CD4-positive, CD25-positive, alpha-beta regulatory T cell (primary cell): ENCODE measurements at regions not wholly inside any gene's neighbourhood (a gene's known extent, or its start where the extent isn't known, plus 50 kb on each side); places are given as distances from the start of the nearest gene placed in this dataset.

ENCODE experiments used
- ATAC-seq, 2 donors: fragments of 150-1000 bp; cut with Tn5 transposase; one replicate each; pipeline ENCODE4 v1.10.0; 2021; ENCODE audit warnings: low read depth in 2 of 2, moderate number of reproducible peaks in 2 of 2, moderate library complexity in 1 of 2
- DNase-seq, 3 donors: peaks; one replicate each; pipeline versions ENCODE4 v3.0.0 to v3.0.0-alpha.2; 2012 to 2022; ENCODE audit warnings: mixed read lengths in 1 of 3
- H3K27ac ChIP-seq: one replicate; pipeline ENCODE4 v1.7.0; 2013; ENCODE audit warnings: mild to moderate bottlenecking, low read length; ENCODE audit not compliant: insufficient read depth, poor library complexity, severe bottlenecking
- H3K27me3 ChIP-seq: one replicate; pipeline ENCODE4 v1.7.0; 2013; ENCODE audit warnings: low read length; ENCODE audit not compliant: control insufficient read depth, insufficient read depth
- H3K36me3 ChIP-seq: one replicate; pipeline ENCODE4 v1.7.0; 2013; ENCODE audit warnings: mild to moderate bottlenecking, low read length, moderate library complexity; ENCODE audit not compliant: control insufficient read depth, insufficient read depth
- H3K4me1 ChIP-seq: 2 replicates; pipeline ENCODE4 v1.7.0; 2013; ENCODE audit warnings: mild to moderate bottlenecking, low read length; ENCODE audit not compliant: insufficient read depth, control insufficient read depth, poor library complexity, severe bottlenecking
- H3K4me3 ChIP-seq: one replicate; pipeline ENCODE4 v1.7.0; 2013; ENCODE audit warnings: low read depth, mild to moderate bottlenecking, low read length, moderate library complexity
- H3K9me3 ChIP-seq, 2 experiments: 1 replicate in 1 of 2; 2 replicates in 1 of 2; pipeline ENCODE4 v1.7.0; 2013; ENCODE audit warnings: low read length in 2 of 2, mild to moderate bottlenecking in 1 of 2, moderate library complexity in 1 of 2; ENCODE audit not compliant: control insufficient read depth in 2 of 2
- H3K27ac Mint-ChIP-seq, 3 donors: one replicate each; pipeline ENCODE4 v1.8.0; 2020 to 2022; ENCODE audit warnings: mild to moderate bottlenecking in 3 of 3, mixed read lengths in 3 of 3, moderate library complexity in 2 of 3
- H3K27me3 Mint-ChIP-seq: one replicate; pipeline ENCODE4 v1.8.0; 2022; ENCODE audit warnings: mild to moderate bottlenecking, mixed read lengths
- H3K36me3 Mint-ChIP-seq: one replicate; pipeline ENCODE4 v1.8.0; 2020; ENCODE audit warnings: mixed read lengths
- H3K4me1 Mint-ChIP-seq, 4 donors: one replicate each; pipeline ENCODE4 v1.8.0; 2020 to 2022; ENCODE audit warnings: mixed read lengths in 4 of 4, mild to moderate bottlenecking in 1 of 4
- H3K4me3 Mint-ChIP-seq, 4 donors: one replicate each; pipeline ENCODE4 v1.8.0; 2020 to 2022; ENCODE audit warnings: mild to moderate bottlenecking in 4 of 4, mixed read lengths in 4 of 4, moderate library complexity in 3 of 4
- H3K9me3 Mint-ChIP-seq, 7 donors: one replicate each; pipeline ENCODE4 v1.8.0; 2020 to 2022; ENCODE audit warnings: mixed read lengths in 7 of 7, mild to moderate bottlenecking in 3 of 7, moderate library complexity in 2 of 7

DNA sequence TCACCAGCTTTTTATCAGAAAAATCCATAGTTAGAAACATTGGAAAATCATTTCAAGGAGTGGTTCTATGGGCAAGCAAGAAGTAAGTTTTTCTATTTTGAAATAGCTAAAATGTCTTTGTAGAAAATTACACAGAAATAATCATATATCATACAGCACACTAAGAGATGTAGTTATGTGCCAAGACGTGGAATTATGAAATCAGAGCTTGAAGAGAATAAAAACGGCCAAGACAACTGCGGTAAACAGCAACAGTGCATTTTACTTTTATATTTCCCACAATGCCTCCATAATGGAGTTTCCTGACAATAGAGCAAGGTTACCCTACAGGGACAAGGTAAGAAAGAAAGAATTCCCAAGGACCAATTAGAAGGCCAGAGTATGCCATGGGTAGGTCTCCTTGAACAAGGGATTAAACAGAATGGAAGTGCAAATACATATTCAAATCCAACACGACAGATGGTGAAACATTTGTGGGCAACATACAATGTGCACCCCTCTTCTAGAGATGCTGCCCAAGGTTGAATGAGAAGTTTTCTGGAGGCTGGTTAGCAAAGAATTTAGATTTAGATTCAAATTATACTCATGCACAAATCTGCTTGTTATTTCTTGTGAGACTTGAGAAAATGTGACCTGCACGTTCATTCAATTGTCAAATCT lies 76.1 kb upstream of the BTG1 start:
- no peak for ATAC-seq
- H3K4me1 Mint-ChIP-seq = peaks cover 11 to 21% (median 12%) of the 10 kb centered on the region in 4 donors

DNA sequence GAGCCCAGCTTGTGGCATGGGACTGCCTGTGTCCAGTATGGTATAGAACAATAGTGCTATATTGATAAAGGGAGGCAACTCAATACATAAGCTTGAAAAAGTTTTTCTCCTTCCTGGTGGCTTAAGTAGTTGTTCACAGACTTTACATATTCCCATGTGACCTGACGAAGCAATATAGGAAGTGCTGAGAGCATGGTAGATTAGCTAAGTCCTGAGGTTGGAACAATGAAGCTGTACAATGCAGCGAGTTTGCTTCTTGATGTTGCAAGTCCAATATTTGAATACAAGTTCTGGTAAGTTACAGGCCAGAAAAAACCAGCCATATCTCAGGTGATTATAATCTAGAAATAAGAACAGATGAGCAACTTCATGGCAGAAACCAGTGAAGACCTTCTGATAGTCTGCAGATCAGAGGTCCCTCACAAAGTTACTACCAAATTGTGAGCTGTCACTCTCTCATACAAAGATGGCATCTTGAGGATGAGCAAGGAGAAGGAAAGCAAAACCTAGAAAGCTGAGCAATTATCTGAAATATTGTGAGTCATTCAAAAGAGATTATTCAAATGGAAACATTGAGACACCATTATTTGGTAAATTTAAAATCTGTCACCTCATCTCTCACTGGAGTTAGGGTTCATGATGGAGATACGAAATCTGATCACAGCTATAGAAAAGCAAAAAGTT lies 72.9 kb upstream of the BTG1 start:
- Mint-ChIP-seq H3K36me3 (peaks cover 4% of the 10 kb centered on the region), H3K27ac (peak overlapping the region in 2 of 3 donors; percentile 38 to 74), H3K4me1 (peaks cover 20 to 31% (median 25%) of the 10 kb centered on the region in 4 donors), H3K4me3 (no peak overlapping the region), H3K27me3 (no peaks in the 10 kb centered on the region), H3K9me3 (peaks cover 0 to 10% (median 1%) of the 10 kb centered on the region in 7 donors)
- DNase-seq (peak in 1 of 3 donors; percentile 62), ATAC-seq (no peak)
- H3K27ac ChIP-seq = no peak overlapping the region
- no peaks in the 10 kb centered on the region for H3K9me3 ChIP-seq
- H3K4me1 ChIP-seq = no peaks in the 10 kb centered on the region
- peak overlapping the region; percentile 11 for H3K4me3 ChIP-seq
- no peaks in the 10 kb centered on the region for H3K27me3 ChIP-seq
- H3K36me3 ChIP-seq = no peaks in the 10 kb centered on the region

More for the DNA sequence above, 76.1 kb upstream of the BTG1 start:
- DNase-seq = no peak
- Histone ChIP-seq H3K27me3 (no peaks in the 10 kb centered on the region), H3K4me1 (no peaks in the 10 kb centered on the region), H3K36me3 (no peaks in the 10 kb centered on the region), H3K27ac (no peak overlapping the region), H3K4me3 (no peak overlapping the region), H3K9me3 (no peaks in the 10 kb centered on the region)
- H3K9me3 Mint-ChIP-seq = peaks cover 0 to 5% (median 0%) of the 10 kb centered on the region in 7 donors
- H3K27ac Mint-ChIP-seq = no peak overlapping the region
- H3K27me3 Mint-ChIP-seq = no peaks in the 10 kb centered on the region
- H3K36me3 Mint-ChIP-seq = peaks cover 6% of the 10 kb centered on the region
- H3K4me3 Mint-ChIP-seq = no peak overlapping the region

DNA sequence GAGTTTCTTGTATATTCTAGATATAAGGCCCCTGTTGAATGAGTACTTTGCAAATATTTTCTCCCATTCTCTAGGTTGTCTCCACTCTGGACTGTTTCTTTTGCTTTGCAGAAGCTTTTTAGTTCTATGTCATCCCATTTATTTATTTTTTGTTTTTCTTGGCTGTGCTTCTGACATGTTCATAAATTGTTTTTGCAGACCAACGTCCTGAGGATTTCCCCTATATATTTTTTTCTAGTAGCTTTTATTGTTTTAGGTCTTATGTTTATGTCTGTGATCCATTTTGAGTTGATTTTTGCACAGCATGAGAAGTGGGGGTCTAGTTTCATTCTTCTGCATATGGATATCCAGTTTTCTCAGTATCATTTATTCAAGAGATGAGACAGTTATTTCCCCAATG lies 70.4 kb upstream of the BTG1 start:
- peaks cover 24 to 40% (median 32%) of the 10 kb centered on the region in 4 donors for H3K4me1 Mint-ChIP-seq
- DNase-seq = no peak
- no peak for ATAC-seq
- Histone ChIP-seq H3K27ac (no peak overlapping the region), H3K36me3 (no peaks in the 10 kb centered on the region), H3K9me3 (no peaks in the 10 kb centered on the region), H3K27me3 (no peaks in the 10 kb centered on the region), H3K4me1 (no peaks in the 10 kb centered on the region), H3K4me3 (no peak overlapping the region)
- peaks cover 4% of the 10 kb centered on the region for H3K36me3 Mint-ChIP-seq
- no peak overlapping the region for H3K27ac Mint-ChIP-seq
- H3K4me3 Mint-ChIP-seq = no peak overlapping the region
- no peaks in the 10 kb centered on the region for H3K27me3 Mint-ChIP-seq
- peaks cover 0 to 10% (median 2%) of the 10 kb centered on the region in 7 donors for H3K9me3 Mint-ChIP-seq

DNA sequence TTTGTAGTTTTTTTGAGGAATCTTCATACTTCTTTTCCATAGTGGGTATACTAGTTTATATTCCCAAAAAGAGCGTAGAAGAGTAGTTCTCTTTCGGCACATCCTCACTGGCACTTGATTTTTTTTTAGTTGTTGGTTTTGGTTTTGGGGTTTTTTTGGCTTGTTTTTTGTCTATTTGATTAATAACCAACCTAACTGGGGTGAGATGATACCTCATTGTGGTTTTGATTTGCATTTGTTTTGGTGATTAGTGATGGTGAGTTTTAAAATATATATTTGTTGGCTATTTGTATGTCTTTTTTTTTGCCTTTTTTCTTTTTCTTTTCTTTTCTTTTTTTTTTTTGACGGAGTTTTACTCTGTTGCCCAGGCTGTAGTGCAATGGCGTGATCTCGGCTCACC lies 69.7 kb upstream of the BTG1 start:
- H3K9me3 ChIP-seq = no peaks in the 10 kb centered on the region
- no peak for ATAC-seq
- peaks cover 3% of the 10 kb centered on the region for H3K36me3 Mint-ChIP-seq
- DNase-seq = no peak
- no peak overlapping the region for H3K27ac ChIP-seq
- H3K4me1 ChIP-seq = peaks cover 5% of the 10 kb centered on the region
- H3K4me3 ChIP-seq = no peak overlapping the region
- peaks cover 0 to 9% (median 2%) of the 10 kb centered on the region in 7 donors for H3K9me3 Mint-ChIP-seq
- H3K27ac Mint-ChIP-seq = no peak overlapping the region
- H3K27me3 ChIP-seq = no peaks in the 10 kb centered on the region
- no peaks in the 10 kb centered on the region for H3K36me3 ChIP-seq
- H3K27me3 Mint-ChIP-seq = no peaks in the 10 kb centered on the region
- no peak overlapping the region for H3K4me3 Mint-ChIP-seq
- H3K4me1 Mint-ChIP-seq = peaks cover 25 to 42% (median 32%) of the 10 kb centered on the region in 4 donors

DNA sequence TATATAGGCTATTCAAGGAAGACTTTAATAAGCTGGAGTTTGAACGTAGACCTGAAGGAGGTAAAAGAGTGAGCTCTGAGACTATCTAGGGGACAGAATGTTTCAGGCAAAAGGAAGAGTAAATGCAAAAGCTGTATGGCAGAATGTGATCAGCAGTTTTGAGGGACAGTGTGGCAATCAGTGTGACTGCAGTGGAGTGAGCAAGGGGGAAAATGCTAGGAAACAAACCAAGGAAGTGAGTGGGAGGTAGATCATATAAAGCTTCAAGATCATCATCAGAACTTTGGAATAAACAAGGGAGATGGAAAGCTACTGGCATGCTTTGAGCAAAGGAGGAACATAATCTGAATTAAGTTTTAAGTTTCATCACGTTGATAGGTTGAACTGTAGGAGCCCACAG lies 67.5 kb upstream of the BTG1 start:
- Histone ChIP-seq H3K4me1 (peaks cover 26% of the 10 kb centered on the region), H3K27me3 (no peaks in the 10 kb centered on the region), H3K9me3 (no peaks in the 10 kb centered on the region), H3K27ac (no peak overlapping the region), H3K4me3 (no peak overlapping the region), H3K36me3 (no peaks in the 10 kb centered on the region)
- Mint-ChIP-seq H3K9me3 (peaks cover 0 to 6% (median 2%) of the 10 kb centered on the region in 7 donors), H3K36me3 (no peaks in the 10 kb centered on the region), H3K27me3 (peaks cover 4% of the 10 kb centered on the region), H3K27ac (peak overlapping the region in 2 of 3 donors; percentile 2 to 32), H3K4me3 (no peak overlapping the region), H3K4me1 (peaks cover 26 to 53% (median 37%) of the 10 kb centered on the region in 4 donors)
- ATAC-seq (no peak), DNase-seq (no peak)

DNA sequence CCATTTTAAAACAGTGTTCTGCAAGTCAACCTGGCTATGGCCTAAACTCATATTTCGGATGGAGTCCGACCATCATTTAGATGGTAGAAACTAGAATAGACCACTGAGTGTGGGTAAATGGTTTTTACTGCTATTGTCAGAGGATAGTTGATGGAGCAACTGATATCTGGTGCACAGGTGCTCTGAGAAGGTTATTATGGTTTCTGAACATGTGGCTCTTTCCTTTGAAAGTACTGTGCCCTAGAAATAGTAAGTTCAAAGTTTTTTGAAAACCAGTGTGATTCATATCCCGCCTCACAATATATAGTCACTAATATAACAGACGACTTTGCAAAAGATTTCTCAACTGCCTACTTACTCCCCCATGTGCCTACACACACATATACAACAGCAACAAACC lies 64.4 kb upstream of the BTG1 start:
- Mint-ChIP-seq H3K27me3 (peaks cover 4% of the 10 kb centered on the region), H3K9me3 (peaks cover 0 to 6% (median 2%) of the 10 kb centered on the region in 7 donors), H3K4me3 (peak overlapping the region; percentile 17 to 63 (median 46)), H3K4me1 (peaks cover 23 to 51% (median 39%) of the 10 kb centered on the region in 4 donors), H3K36me3 (no peaks in the 10 kb centered on the region), H3K27ac (peak overlapping the region; percentile 89 to 95 (median 94))
- H3K27me3 ChIP-seq = no peaks in the 10 kb centered on the region
- DNase-seq = peak in 2 of 3 donors; percentile 36 to 83
- H3K27ac ChIP-seq = peak overlapping the region; percentile 39
- H3K4me3 ChIP-seq = peak overlapping the region; percentile 30
- H3K4me1 ChIP-seq = peaks cover 33% of the 10 kb centered on the region
- peak; percentile 79 to 81 for ATAC-seq
- H3K9me3 ChIP-seq = no peaks in the 10 kb centered on the region
- no peaks in the 10 kb centered on the region for H3K36me3 ChIP-seq

DNA sequence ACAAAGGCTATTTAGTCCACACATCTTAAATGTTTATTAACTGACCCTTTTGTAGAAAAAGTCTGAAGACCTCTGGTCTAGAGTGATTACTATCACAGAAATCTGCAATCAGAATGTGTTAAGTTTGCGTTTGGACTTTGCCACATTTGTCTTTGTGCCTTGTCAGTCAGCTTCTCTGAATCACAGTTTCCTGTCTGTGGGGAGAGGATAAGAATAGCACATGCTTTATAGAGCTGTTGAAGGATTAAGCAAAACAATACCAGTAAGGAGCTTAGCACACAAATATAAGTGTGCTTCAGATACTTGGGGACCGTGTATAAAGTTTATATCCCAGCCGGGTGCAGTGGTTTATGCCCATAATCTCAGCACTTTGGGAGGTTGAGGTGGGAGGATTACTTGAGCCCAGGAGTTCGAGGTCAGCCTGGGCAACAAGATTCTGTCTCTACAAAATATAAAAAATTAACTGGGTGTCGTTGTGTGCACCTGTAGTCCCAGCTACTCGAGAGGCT lies 63.0 kb upstream of the BTG1 start:
- Mint-ChIP-seq H3K4me3 (peak overlapping the region; percentile 32 to 74 (median 66)), H3K4me1 (peaks cover 18 to 42% (median 33%) of the 10 kb centered on the region in 4 donors), H3K27me3 (peaks cover 4% of the 10 kb centered on the region), H3K27ac (peak overlapping the region; percentile 68 to 93 (median 89)), H3K36me3 (no peaks in the 10 kb centered on the region), H3K9me3 (peaks cover 0 to 6% (median 1%) of the 10 kb centered on the region in 7 donors)
- Histone ChIP-seq H3K36me3 (no peaks in the 10 kb centered on the region), H3K9me3 (no peaks in the 10 kb centered on the region), H3K4me1 (peaks cover 33% of the 10 kb centered on the region), H3K27me3 (no peaks in the 10 kb centered on the region), H3K27ac (no peak overlapping the region), H3K4me3 (peak overlapping the region; percentile 54)
- ATAC-seq = peak; percentile 84
- peak in 2 of 3 donors; percentile 49 to 86 for DNase-seq
